ENCODE measurements at regions not wholly inside any gene's neighbourhood (a gene's known extent, or its start where the extent isn't known, plus 50 kb on each side); places are given as distances from the start of the nearest gene placed in this dataset. TPM values are rescaled to one million over a fixed set of nuclear protein-coding genes. Genes with fewer than 3 reads are reported as not detected.

DNA sequence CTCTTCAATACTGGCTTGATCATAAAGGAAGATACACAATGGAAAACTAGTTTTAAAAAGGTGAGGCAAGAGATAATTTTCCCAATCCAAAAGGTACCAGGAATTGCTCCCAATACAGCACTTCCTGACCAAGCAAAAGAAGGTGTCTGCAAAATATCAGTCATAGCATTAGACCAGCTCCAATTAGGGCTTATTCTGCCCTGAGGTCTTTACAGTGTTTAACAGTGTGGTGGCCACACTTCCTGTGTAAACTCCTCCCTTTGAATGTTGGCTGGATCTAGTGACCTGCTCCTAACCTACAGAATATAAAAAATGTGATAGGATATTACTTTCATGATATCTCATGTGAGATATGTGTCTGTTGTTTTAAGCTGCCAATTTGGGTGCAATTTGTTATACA lies 57.1 kb upstream of the BTN3A2 start:
- no peak for DNase-seq (ENCODE audit: low spot score)

DNA sequence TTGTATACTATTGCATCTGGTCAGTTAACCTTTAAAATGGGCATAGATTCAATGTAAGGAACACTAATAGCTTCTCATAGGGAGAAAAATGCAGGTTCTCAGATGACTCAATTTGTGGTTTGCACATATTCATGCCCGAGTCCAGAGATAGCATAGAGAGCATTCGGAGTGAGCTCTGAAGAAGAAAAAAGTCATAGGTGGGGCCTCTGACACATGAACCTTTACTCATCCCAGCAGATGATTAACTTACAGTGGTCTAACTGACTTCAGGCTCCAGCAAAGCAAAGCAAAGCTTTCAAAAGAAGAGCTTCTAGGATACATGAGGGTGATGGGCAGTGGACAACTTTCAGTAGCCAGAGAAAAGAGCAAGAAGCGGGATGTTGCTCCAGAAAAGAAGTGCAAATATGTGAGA lies 55.3 kb upstream of the BTN3A2 start:
- no peak for DNase-seq (ENCODE audit: low spot score)

DNA sequence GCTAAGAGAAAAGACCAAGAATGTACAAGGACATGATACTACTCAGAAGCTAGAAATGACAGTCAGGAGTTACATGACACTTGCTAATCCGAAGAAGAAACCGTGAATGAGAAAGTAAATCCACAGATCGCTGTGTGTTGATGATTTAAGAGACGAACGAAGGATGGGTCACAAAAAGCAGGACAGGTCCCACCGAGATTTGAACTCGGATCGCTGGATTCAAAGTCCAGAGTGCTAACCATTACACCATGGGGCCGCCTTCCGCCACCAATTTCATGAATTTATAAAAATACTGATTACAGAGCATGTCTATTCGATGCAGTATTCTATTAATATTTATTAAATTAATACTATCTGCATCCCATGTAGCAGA lies 54.0 kb upstream of the BTN3A2 start:
- peak; percentile 72 for DNase-seq (ENCODE audit: low spot score)

DNA sequence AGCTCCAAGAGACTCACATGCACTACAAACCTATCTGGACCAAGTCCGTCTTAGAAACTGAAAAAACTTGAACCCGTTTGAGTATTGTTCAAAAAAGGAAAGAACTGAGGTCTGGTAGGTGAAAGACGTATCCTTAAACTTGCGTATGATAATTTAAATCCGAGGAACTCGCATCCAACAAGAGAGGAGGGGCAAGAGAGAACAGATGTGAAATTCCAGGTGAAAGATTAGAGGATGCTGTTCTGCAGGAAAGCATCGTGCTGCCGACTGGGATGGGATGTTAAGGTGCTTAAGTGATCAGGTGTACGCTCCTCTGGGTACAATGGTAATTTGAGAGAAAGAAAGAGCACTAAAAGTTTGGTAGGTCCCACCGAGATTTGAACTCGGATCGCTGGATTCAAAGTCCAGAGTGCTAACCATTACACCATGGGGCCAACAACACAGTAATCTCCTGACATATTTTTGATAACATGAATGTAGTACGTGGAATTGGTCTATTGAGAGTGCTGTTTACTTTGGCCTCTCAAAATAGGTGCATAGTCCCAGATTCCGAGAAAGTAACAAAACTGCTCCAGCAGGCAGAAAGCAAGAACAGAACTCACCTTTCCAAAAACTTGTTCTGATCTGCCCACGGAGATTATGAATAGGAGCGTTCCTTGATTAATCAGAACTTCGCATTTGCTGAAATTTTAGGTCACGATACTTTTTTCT lies 53.5 kb upstream of the BTN3A2 start:
- peak; percentile 93 for DNase-seq (ENCODE audit: low spot score)

DNA sequence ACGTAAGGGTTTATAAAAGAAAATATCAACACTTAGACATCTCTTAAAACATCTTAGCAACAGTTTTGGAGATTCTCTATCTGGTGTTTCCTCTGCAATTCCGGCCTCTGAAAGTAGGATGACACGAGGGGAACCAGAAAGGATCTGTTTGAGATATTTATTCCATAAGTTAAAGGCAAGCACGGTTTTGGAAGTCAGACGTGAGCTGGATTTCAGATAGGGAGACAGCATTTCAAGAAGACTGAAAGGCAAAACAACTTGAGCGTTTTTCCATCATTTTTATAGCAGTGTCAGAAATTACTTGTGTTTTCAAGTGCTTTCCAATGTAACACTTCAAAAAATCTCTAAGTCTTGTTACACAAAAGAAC lies 52.9 kb upstream of the BTN3A2 start:
- no peak for DNase-seq (ENCODE audit: low spot score)

DNA sequence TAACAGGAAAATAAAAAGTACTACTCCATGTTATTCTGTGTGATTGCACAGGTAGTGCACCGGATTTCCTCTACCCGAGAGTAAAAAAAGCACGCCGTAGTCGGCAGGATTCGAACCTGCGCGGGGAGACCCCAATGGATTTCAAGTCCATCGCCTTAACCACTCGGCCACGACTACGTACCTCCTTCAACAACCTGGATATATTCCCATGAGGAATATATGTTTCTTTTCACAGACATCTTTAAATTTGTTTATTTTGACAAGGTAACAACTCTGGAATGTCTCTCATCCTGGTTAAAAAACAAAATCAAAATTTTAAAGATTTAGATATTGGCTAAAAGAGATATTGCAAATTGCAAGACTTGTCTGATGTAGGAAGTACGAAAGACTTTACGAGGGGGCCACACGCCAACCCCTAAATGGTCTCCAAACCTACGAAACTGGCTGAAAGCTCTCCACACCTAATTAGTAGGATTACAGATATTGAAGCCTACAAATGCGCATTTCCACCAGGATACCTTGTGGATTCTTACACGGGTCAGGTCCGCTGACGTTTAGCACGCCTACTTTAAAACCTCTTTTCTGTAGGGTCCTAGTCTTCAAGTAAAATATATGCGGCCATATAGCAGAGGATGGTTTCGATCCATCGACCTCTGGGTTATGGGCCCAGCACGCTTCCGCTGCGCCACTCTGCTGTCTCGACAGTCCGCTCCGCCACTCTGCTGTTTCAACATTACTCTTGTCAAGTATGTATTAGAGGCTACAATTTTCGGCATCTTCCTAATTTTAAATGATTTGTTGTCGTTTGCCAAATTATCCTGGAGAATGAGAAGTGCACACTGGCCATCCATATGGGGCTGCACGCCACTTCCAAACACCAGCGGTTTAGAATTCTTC lies 52.2 kb upstream of the BTN3A2 start:
- DNase-seq (ENCODE audit: low spot score), result peak; percentile 87

Small RNA genes in the stretch of these regions (small RNA-seq; reads per million reads assigned to genes)
- gene AL031777.2, result not detected
- 2.5 reads per million, percentile 71 among the genes with 10 or more reads in this experiment for gene HIST1H2AD
- not detected for gene HIST1H2APS3
- gene HIST1H4G, result not detected
- not detected for gene LARP1P1

Measured in HT-29 (cell line).